ENCODE measurements at regions not wholly inside any gene's neighbourhood (a gene's known extent, or its start where the extent isn't known, plus 50 kb on each side); places are given as distances from the start of the nearest gene placed in this dataset.

- TF ChIP-seq POLR2AphosphoS5 (IDR thresholded peaks at IDR 0.05; ENCODE audit: low read depth, low read length) (no peak), FOXP2 (optimal IDR thresholded peaks at IDR 0.05; ENCODE audit: borderline replicate concordance, extremely low read depth, extremely low read length, insufficient read depth) (no peak)
- TF ChIP-seq, protein P1, sequence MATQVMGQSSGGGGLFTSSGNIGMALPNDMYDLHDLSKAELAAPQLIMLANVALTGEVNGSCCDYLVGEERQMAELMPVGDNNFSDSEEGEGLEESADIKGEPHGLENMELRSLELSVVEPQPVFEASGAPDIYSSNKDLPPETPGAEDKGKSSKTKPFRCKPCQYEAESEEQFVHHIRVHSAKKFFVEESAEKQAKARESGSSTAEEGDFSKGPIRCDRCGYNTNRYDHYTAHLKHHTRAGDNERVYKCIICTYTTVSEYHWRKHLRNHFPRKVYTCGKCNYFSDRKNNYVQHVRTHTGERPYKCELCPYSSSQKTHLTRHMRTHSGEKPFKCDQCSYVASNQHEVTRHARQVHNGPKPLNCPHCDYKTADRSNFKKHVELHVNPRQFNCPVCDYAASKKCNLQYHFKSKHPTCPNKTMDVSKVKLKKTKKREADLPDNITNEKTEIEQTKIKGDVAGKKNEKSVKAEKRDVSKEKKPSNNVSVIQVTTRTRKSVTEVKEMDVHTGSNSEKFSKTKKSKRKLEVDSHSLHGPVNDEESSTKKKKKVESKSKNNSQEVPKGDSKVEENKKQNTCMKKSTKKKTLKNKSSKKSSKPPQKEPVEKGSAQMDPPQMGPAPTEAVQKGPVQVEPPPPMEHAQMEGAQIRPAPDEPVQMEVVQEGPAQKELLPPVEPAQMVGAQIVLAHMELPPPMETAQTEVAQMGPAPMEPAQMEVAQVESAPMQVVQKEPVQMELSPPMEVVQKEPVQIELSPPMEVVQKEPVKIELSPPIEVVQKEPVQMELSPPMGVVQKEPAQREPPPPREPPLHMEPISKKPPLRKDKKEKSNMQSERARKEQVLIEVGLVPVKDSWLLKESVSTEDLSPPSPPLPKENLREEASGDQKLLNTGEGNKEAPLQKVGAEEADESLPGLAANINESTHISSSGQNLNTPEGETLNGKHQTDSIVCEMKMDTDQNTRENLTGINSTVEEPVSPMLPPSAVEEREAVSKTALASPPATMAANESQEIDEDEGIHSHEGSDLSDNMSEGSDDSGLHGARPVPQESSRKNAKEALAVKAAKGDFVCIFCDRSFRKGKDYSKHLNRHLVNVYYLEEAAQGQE (IDR thresholded peaks at IDR 0.05; ENCODE audit: insufficient read depth in 1 of 2, low read depth in 2 of 2, low read length in 2 of 2): no peak
Observed at GRCh38 chr2:122748552-122749011, 993.1 kb downstream of the TSN start.

All from PFSK-1 (cell line).